K562 (cell line): ENCODE measurements at regions not wholly inside any gene's neighbourhood (a gene's known extent, or its start where the extent isn't known, plus 50 kb on each side); places are given as distances from the start of the nearest gene placed in this dataset.

Experiments
- ATAC-seq: fragments of 200-7000 bp; cut with Tn5 transposase; 3 replicates; pipeline ENCODE4 v1.9.1; 2020; ENCODE audit warnings: moderate library complexity
- BruUV-seq: library from RNA; stranded (reverse); fragments of 400-500 nt; replicated peaks from 2 replicates; lab custom pipeline; 2021; lab: Mats Ljungman, UMichigan
- CTCF ChIA-PET: fragments of 300-600 bp; formaldehyde crosslinking; extraction: SDS; loops from one replicate; lab custom pipeline; 2021; ENCODE audit warnings: low intra/inter-chr PET ratio; lab: Yijun Ruan, JAX
- POLR2A ChIA-PET: fragments of 300-600, 350-650 bp; sonication (Branson Sonifier 250); formaldehyde crosslinking; extraction: SDS; loops from one replicate; lab custom pipeline; 2021; ENCODE audit warnings: antibody characterized with exemption, inconsistent platforms; lab: Yijun Ruan, JAX
- DNase-seq, 4 experiments: peaks; one replicate each; pipeline versions ENCODE4 v3.0.0 to v3.0.0-alpha.2; 2011 to 2018; ENCODE audit warnings: low spot score in 3 of 4, mixed read lengths in 3 of 4; ENCODE audit errors: extremely low read depth in 1 of 4
- FAIRE-seq: peaks from 2 replicates; lab custom pipeline; 2011; peaks lifted over from hg19 to GRCh38; lab: Jason Lieb, UNC
- H2AFZ ChIP-seq: 2 replicates; pipeline ENCODE4 v1.6.0; 2011; ENCODE audit warnings: low read depth, low read length, control low read depth, inconsistent platforms
- H3K27ac ChIP-seq: fragments of 200-600 bp; 3 replicates; pipeline ENCODE4 v1.8.0; 2011; ENCODE audit warnings: low read depth, mild to moderate bottlenecking, control low read depth, inconsistent platforms, low read length, moderate library complexity, mixed read lengths; ENCODE audit errors: extremely low read depth
- H3K27me3 ChIP-seq, 2 experiments: fragments of 300-600 bp in 1 of 2; 2 replicates in 1 of 2; 3 replicates in 1 of 2; pipeline versions ENCODE4 v1.6.0 to v1.8.0; 2011; ENCODE audit warnings: inconsistent platforms in 2 of 2, low read length in 2 of 2, mild to moderate bottlenecking in 1 of 2, mixed read lengths in 1 of 2, moderate library complexity in 1 of 2; ENCODE audit not compliant: control insufficient read depth in 2 of 2, insufficient read depth in 2 of 2
- H3K36me3 ChIP-seq: fragments of 300-600 bp; 3 replicates; pipeline ENCODE4 v1.8.0; 2011; ENCODE audit warnings: mild to moderate bottlenecking, low read length, inconsistent platforms; ENCODE audit not compliant: control insufficient read depth, insufficient read depth
- H3K4me1 ChIP-seq, 2 experiments: fragments of 200-600 bp in 1 of 2; replicated peaks in 1 of 2; 2 replicates in 1 of 2; 3 replicates in 1 of 2; pipeline versions ENCODE4 v1.5.1 to v1.8.0; 2011; ENCODE audit warnings: inconsistent platforms in 2 of 2, low read length in 2 of 2, mild to moderate bottlenecking in 1 of 2, mixed read lengths in 1 of 2, moderate library complexity in 1 of 2; ENCODE audit not compliant: control insufficient read depth in 2 of 2, insufficient read depth in 2 of 2
- H3K4me2 ChIP-seq: 2 replicates; pipeline ENCODE4 v1.6.1; 2011; ENCODE audit warnings: low read length, control low read depth, inconsistent platforms, mixed read lengths; ENCODE audit not compliant: insufficient read depth
- H3K4me3 ChIP-seq: fragments of 200-600 bp; sonication (generic), shearing (Covaris generic); 2 replicates; pipeline ENCODE4 v1.5.1; 2016; ENCODE audit warnings: control low read depth, inconsistent platforms
- H3K79me2 ChIP-seq: fragments of 200-600 bp; 3 replicates; pipeline ENCODE4 v1.8.0; 2011; ENCODE audit warnings: low read length, inconsistent platforms; ENCODE audit not compliant: control insufficient read depth, insufficient read depth
- H3K9ac ChIP-seq, 2 experiments: 2 replicates each; pipeline versions ENCODE4 v1.6.0 to v1.6.1; 2011; ENCODE audit warnings: low read depth in 2 of 2, low read length in 2 of 2, control low read depth in 1 of 2, inconsistent platforms in 1 of 2, mild to moderate bottlenecking in 1 of 2, mixed read lengths in 1 of 2; ENCODE audit not compliant: insufficient read depth in 1 of 2
- H3K9me1 ChIP-seq: one replicate; pipeline ENCODE4 v1.6.0; 2011; ENCODE audit warnings: inconsistent platforms, mild to moderate bottlenecking, low read length, moderate library complexity; ENCODE audit not compliant: control insufficient read depth, insufficient read depth
- H3K9me3 ChIP-seq: replicated peaks from 2 replicates; pipeline ENCODE4 v1.5.1; 2011; ENCODE audit warnings: low read depth, low read length, inconsistent platforms; ENCODE audit not compliant: control insufficient read depth, insufficient read depth
- H4K20me1 ChIP-seq: replicated peaks from 2 replicates; pipeline ENCODE4 v1.6.1; 2011; ENCODE audit warnings: low read length, inconsistent platforms, mixed read lengths; ENCODE audit not compliant: control insufficient read depth, insufficient read depth
- CC2D1A ChIP-seq: fragments of 450-650 bp; IDR thresholded peaks from 2 replicates; pipeline ENCODE4 v1.6.1; 2017; ENCODE audit warnings: mild to moderate bottlenecking
- CCAR2 ChIP-seq: fragments of 200-400 bp; formaldehyde crosslinking; IDR thresholded peaks from 2 replicates; pipeline ENCODE4 v1.6.1; 2017; ENCODE audit warnings: mild to moderate bottlenecking, low read depth, low read length
- COPS2 ChIP-seq: fragments of 450-650 bp; conservative IDR thresholded peaks from 2 replicates; pipeline ENCODE4 v1.6.1; 2016; ENCODE audit warnings: mild to moderate bottlenecking, moderate library complexity
- HDAC2 ChIP-seq: fragments of 450-650 bp; IDR thresholded peaks from 2 replicates; pipeline ENCODE4 v1.6.1; 2016; ENCODE audit warnings: mild to moderate bottlenecking
- HNRNPLL ChIP-seq: fragments of 200-400 bp; formaldehyde crosslinking; IDR thresholded peaks from 2 replicates; pipeline ENCODE4 v1.6.1; 2017; ENCODE audit warnings: low read length, low read depth, mild to moderate bottlenecking; ENCODE audit not compliant: poor library complexity, severe bottlenecking
- POLR2AphosphoS2 ChIP-seq: IDR thresholded peaks from 2 replicates; pipeline ENCODE4 v1.6.1; 2012; ENCODE audit warnings: low read length, improper control_type of control experiment
- ZC3H8 ChIP-seq: fragments of 450-650 bp; IDR thresholded peaks from 2 replicates; pipeline ENCODE4 v1.6.1; 2017
- ZKSCAN1 ChIP-seq: fragments of 150-350 bp; IDR thresholded peaks from 2 replicates; pipeline ENCODE4 v1.6.1; 2016; ENCODE audit warnings: low read depth, low read length
- ZNF12 ChIP-seq: sonication (generic); formaldehyde crosslinking; IDR thresholded peaks from 2 replicates; pipeline ENCODE4 v1.4.0; 2020; ENCODE audit warnings: mild to moderate bottlenecking, missing genetic modification reagents
- ZNF79 ChIP-seq: fragments of 250-450 bp; sonication (Bioruptor Pico); IDR thresholded peaks from 2 replicates; pipeline ENCODE4 v1.4.0; 2020; ENCODE audit warnings: low read depth, mild to moderate bottlenecking, moderate library complexity
- WGBS: fragments of 100-300 bp; shearing (Covaris generic); methylation state at CpG from one replicate; pipeline ENCODE4 v1.1.6; 2016; ENCODE audit warnings: low coverage, mixed read lengths; ENCODE audit not compliant: insufficient coverage; ENCODE audit errors: missing lambda C conversion rate; 5-methylcytosine and 5-hydroxymethylcytosine counted together
- in situ Hi-C: fragments of 300-500 bp; cut with MboI; formaldehyde crosslinking; loops from 4 replicates; pipeline ENCODE4 v1.15.0; 2018; ENCODE audit warnings: inconsistent platforms, mixed read lengths
- intact Hi-C: fragments of 100-400 bp; cut with micrococcal nuclease; formaldehyde crosslinking; loops from 2 replicates; pipeline ENCODE4 v1.14.2; 2022
- TF ChIP-seq, protein P1 (sequence below): fragments of 450-650 bp; IDR thresholded peaks from 2 replicates; pipeline ENCODE4 v1.6.1; 2017; ENCODE audit warnings: antibody characterized with exemption, mild to moderate bottlenecking

DNA sequence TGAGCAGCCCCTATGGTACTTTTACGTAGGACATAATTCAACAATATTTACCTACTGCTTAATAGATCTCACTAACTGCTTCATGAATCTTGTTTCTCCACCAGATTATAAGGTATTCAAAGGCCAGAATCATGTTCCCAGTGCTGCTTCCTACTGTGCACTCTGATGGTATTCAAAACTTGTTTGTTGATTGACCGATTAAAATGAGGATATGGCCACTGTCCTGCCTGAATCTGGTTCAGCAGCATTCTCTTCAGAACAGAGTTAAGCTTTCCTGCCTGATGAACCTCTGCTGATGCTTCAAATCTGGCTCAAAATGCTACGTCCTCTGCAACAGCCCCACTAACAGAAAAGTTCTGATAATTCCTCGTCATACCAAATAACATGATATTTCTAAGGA is 150.7 kb upstream of the ZNF462 start:
- Histone ChIP-seq H3K9me3 (no peaks in the 10 kb centered on the region), H2AFZ (no peak overlapping the region), H3K79me2 (no peaks in the 10 kb centered on the region), H3K4me2 (no peak overlapping the region), H3K4me1 (no peaks in the 10 kb centered on the region), H4K20me1 (no peaks in the 10 kb centered on the region), H3K4me3 (no peak overlapping the region), H3K27me3 (no peaks in the 10 kb centered on the region), H3K36me3 (no peaks in the 10 kb centered on the region), H3K9ac (no peak overlapping the region), H3K9me1 (no peaks in the 10 kb centered on the region), H3K27ac (no peak overlapping the region)
- no peak for DNase-seq
- TF ChIP-seq ZNF79 (CRISPR knock-in tag) (no peak), HNRNPLL (no peak), ZC3H8 (no peak), COPS2 (no peak), ZNF12 (CRISPR knock-in tag) (no peak), POLR2AphosphoS2 (no peak), CC2D1A (no peak), CCAR2 (no peak), ZKSCAN1 (no peak), HDAC2 (no peak)
- TF ChIP-seq, protein P1, sequence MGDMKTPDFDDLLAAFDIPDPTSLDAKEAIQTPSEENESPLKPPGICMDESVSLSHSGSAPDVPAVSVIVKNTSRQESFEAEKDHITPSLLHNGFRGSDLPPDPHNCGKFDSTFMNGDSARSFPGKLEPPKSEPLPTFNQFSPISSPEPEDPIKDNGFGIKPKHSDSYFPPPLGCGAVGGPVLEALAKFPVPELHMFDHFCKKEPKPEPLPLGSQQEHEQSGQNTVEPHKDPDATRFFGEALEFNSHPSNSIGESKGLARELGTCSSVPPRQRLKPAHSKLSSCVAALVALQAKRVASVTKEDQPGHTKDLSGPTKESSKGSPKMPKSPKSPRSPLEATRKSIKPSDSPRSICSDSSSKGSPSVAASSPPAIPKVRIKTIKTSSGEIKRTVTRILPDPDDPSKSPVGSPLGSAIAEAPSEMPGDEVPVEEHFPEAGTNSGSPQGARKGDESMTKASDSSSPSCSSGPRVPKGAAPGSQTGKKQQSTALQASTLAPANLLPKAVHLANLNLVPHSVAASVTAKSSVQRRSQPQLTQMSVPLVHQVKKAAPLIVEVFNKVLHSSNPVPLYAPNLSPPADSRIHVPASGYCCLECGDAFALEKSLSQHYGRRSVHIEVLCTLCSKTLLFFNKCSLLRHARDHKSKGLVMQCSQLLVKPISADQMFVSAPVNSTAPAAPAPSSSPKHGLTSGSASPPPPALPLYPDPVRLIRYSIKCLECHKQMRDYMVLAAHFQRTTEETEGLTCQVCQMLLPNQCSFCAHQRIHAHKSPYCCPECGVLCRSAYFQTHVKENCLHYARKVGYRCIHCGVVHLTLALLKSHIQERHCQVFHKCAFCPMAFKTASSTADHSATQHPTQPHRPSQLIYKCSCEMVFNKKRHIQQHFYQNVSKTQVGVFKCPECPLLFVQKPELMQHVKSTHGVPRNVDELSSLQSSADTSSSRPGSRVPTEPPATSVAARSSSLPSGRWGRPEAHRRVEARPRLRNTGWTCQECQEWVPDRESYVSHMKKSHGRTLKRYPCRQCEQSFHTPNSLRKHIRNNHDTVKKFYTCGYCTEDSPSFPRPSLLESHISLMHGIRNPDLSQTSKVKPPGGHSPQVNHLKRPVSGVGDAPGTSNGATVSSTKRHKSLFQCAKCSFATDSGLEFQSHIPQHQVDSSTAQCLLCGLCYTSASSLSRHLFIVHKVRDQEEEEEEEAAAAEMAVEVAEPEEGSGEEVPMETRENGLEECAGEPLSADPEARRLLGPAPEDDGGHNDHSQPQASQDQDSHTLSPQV = no peak
- no peak for FAIRE-seq
- intact Hi-C loops = no loop called here
- no peak for ATAC-seq
- ChIA-PET POLR2A (no interaction called here), CTCF (no interaction called here)
- in situ Hi-C loops = no loop called here
- no TSS peak for BruUV-seq
- 2% methylated on average over 4 of the region's 4 CpGs for WGBS
